Activated CD4-positive, alpha-beta T cell treated with anti-CD3 and anti-CD28 coated beads, Interleukin-2, amount 10 ng/mL, durations not matched to agents 7 days and 5 days (primary cell): ENCODE measurements at regions not wholly inside any gene's neighbourhood (a gene's known extent, or its start where the extent isn't known, plus 50 kb on each side); places are given as distances from the start of the nearest gene placed in this dataset.
"Not testable (repeated sequence)": the region's sequence is repeated elsewhere in the genome, so short reads cannot be mapped to it uniquely, and the experiment has no call there.

ENCODE experiments used
- CTCF ChIA-PET: fragments of 350-600 bp; sonication (Branson Sonifier 250); formaldehyde crosslinking; loops from one replicate; lab custom pipeline; 2021; ENCODE audit warnings: antibody characterized with exemption; lab: Charles Lee
- POLR2A ChIA-PET: fragments of 350-600 bp; sonication (Branson Sonifier 250); formaldehyde crosslinking; loops from one replicate; lab custom pipeline; 2021; ENCODE audit warnings: antibody characterized with exemption; lab: Charles Lee
- DNase-seq: peaks from one replicate; pipeline ENCODE4 v3.0.0-alpha.2; 2020
- H3K27ac Mint-ChIP-seq: one replicate; pipeline ENCODE4 v1.8.0; 2021; ENCODE audit warnings: mild to moderate bottlenecking, moderate library complexity, mixed read lengths
- H3K27me3 Mint-ChIP-seq: one replicate; pipeline ENCODE4 v1.8.0; 2021; ENCODE audit warnings: mixed read lengths
- H3K36me3 Mint-ChIP-seq: one replicate; pipeline ENCODE4 v1.8.0; 2021; ENCODE audit warnings: low read depth, mixed read lengths
- H3K4me1 Mint-ChIP-seq: one replicate; pipeline ENCODE4 v1.8.0; 2021; ENCODE audit warnings: mixed read lengths
- H3K4me3 Mint-ChIP-seq: one replicate; pipeline ENCODE4 v1.8.0; 2021; ENCODE audit warnings: mild to moderate bottlenecking, moderate library complexity, mixed read lengths
- H3K9me3 Mint-ChIP-seq: one replicate; pipeline ENCODE4 v1.8.0; 2021; ENCODE audit warnings: mixed read lengths

DNA sequence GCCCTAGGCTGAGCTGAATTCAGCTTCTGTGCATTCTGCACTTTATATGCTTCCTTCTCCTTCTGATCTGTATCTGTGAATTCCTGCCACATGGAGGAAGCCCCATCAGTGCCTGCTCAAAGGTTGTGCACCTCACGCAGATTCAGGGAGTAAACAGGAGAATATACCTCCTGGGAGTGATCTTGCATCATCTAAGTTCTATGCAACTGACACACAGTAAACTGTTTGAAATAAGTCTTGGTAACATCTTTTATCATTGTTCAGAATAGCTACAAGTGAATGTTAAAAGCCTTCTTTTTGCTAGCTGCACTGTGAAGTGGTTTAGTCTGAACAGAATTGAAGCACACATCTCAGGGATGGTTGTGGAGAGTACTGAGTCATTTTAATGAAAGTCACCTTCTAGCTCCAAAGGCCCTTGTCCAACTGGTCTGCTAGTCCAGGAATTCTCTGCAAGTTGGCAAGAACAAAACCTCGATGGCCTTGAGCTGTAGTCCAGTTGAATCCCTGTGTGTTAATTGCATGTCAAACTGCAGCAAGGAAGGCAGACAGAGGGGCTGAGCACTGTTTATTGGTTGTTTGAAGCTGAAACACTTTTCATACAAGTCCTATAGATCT is 215.0 kb downstream of the WNT5A start:
- ChIA-PET POLR2A (no interaction called here), CTCF (interaction anchor here (0.5 kb wide), 1 partner anchor 1938 kb away, joined by 4 read pairs; no protein-coding TSS in a partner anchor)
- Mint-ChIP-seq H3K27me3 (no peaks in the 10 kb centered on the region), H3K27ac (no peak overlapping the region), H3K4me1 (no peaks in the 10 kb centered on the region), H3K36me3 (no peaks in the 10 kb centered on the region), H3K4me3 (no peak overlapping the region), H3K9me3 (no peaks in the 10 kb centered on the region)
- DNase-seq: no peak

DNA sequence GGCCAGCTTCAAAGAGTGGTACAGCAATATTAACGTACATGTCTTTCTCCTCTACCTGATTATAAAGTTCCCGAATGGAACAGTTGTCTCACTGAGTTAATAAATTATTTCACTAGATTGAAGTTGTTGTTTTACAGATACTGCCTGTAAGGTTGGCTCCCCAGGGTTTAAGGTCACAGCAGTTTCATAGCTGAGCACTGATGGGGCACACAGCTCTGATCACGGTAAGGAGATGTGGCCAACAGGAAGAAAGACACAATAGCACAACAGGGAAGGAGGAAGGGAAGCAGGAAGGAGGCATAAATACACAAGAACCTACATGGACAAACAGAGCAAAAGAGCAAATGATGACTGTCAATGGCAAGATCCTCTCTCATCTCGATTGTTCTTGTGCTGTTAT is 215.6 kb downstream of the WNT5A start:
- no peaks in the 10 kb centered on the region for H3K4me1 Mint-ChIP-seq
- DNase-seq: no peak
- H3K36me3 Mint-ChIP-seq: no peaks in the 10 kb centered on the region
- H3K4me3 Mint-ChIP-seq: no peak overlapping the region
- POLR2A ChIA-PET: no interaction called here
- no peaks in the 10 kb centered on the region for H3K27me3 Mint-ChIP-seq
- CTCF ChIA-PET: no interaction called here
- no peaks in the 10 kb centered on the region for H3K9me3 Mint-ChIP-seq
- no peak overlapping the region for H3K27ac Mint-ChIP-seq

- H3K4me3 Mint-ChIP-seq: no peak overlapping the region
- ChIA-PET CTCF (no interaction called here), POLR2A (no interaction called here)
- DNase-seq: no peak
- no peaks in the 10 kb centered on the region for H3K9me3 Mint-ChIP-seq
- no peaks in the 10 kb centered on the region for H3K27me3 Mint-ChIP-seq
- no peaks in the 10 kb centered on the region for H3K4me1 Mint-ChIP-seq
- no peaks in the 10 kb centered on the region for H3K36me3 Mint-ChIP-seq
- no peak overlapping the region for H3K27ac Mint-ChIP-seq
These were observed 216.1 kb downstream of the WNT5A start for GRCh38 chr3:55270976-55271375.

GRCh38 chr3:55269636-55270035 is 217.5 kb downstream of the WNT5A start:
- Mint-ChIP-seq H3K9me3 (no peaks in the 10 kb centered on the region), H3K4me1 (no peaks in the 10 kb centered on the region), H3K4me3 (no peak overlapping the region), H3K27me3 (no peaks in the 10 kb centered on the region), H3K36me3 (no peaks in the 10 kb centered on the region), H3K27ac (no peak overlapping the region)
- ChIA-PET CTCF (no interaction called here), POLR2A (no interaction called here)
- no peak for DNase-seq

GRCh38 chr3:55269096-55269495 is 218.0 kb downstream of the WNT5A start:
- Mint-ChIP-seq H3K4me3 (no peak overlapping the region), H3K27ac (no peak overlapping the region), H3K36me3 (no peaks in the 10 kb centered on the region), H3K4me1 (no peaks in the 10 kb centered on the region), H3K9me3 (no peaks in the 10 kb centered on the region), H3K27me3 (no peaks in the 10 kb centered on the region)
- ChIA-PET CTCF (no interaction called here), POLR2A (no interaction called here)
- no peak for DNase-seq

- Mint-ChIP-seq H3K4me3 (no peak overlapping the region), H3K4me1 (no peaks in the 10 kb centered on the region), H3K9me3 (no peaks in the 10 kb centered on the region), H3K27me3 (no peaks in the 10 kb centered on the region), H3K27ac (no peak overlapping the region), H3K36me3 (no peaks in the 10 kb centered on the region)
- ChIA-PET CTCF (no interaction called here), POLR2A (no interaction called here)
- no peak for DNase-seq
These were observed 219.7 kb downstream of the WNT5A start for GRCh38 chr3:55267206-55267930.

DNA sequence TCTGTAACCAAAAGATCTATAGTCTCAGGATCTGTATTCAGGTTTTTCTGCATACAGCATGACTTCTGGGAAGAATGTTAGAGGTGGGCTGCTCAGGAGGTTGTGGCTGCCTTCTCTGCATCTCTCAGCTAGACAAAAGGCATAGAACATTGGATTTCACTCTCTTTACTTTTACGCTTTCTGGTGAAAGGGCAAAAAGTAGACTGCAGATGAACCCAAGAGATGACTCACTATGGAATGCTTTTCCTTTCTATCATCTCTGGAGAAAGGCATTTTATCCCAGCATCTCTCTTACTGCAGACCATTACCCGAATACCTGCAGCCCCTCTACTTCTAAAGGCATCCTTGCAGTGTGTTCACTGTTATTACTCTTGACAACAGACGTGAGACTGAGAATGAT is 222.2 kb downstream of the WNT5A start:
- Mint-ChIP-seq H3K27me3 (no peaks in the 10 kb centered on the region), H3K4me3 (no peak overlapping the region), H3K36me3 (no peaks in the 10 kb centered on the region), H3K9me3 (no peaks in the 10 kb centered on the region), H3K27ac (no peak overlapping the region), H3K4me1 (no peaks in the 10 kb centered on the region)
- ChIA-PET CTCF (no interaction called here), POLR2A (no interaction called here)
- DNase-seq: no peak

- CTCF ChIA-PET: no interaction called here
- Mint-ChIP-seq H3K4me1 (no peaks in the 10 kb centered on the region), H3K9me3 (peaks cover 10% of the 10 kb centered on the region), H3K4me3 (no peak overlapping the region), H3K27ac (no peak overlapping the region), H3K27me3 (no peaks in the 10 kb centered on the region), H3K36me3 (no peaks in the 10 kb centered on the region)
- POLR2A ChIA-PET: no interaction called here
- DNase-seq: no peak
These were observed 234.2 kb downstream of the WNT5A start for GRCh38 chr3:55252921-55253320.

DNA sequence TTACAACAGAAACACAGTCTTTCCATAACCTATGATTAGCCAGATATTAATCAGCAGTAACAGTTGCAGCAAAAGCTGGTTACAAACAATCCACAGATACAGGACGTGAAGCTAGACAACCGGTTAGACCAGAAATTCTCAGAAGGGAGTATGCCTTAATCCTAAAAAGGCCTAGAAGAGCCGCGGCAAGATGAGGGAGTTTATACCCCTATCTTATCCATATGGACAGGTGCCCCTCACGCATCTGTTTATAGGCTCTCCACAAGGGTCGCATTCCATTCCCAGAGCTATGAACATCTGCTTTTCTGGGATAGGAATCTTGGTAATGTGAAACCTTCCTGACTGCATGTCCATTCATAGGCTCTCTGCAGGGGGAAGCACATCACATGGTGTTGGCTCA is 237.9 kb downstream of the WNT5A start:
- POLR2A ChIA-PET, H3K27me3 Mint-ChIP-seq: not testable (repeated sequence)

DNA sequence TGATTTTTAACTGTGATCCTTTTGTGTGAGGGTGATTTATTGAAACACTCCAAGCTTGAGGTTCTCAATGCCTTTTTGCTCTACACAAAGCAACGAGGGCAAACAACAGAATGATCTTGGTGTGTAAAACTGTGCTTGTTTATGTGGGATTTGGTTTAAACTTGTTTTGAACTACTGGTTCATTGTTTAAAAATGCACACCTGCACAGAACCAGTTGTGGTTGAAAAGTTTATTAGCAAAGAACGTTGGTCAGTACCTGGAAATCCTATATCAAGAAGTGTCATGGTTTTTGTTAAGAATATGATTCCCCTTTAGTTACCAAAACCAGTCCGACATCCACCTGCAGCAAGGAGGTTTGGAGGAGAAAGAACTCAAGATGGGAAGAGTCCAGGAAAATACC is 239.4 kb downstream of the WNT5A start:
- H3K9me3 Mint-ChIP-seq: peaks cover 13% of the 10 kb centered on the region
- H3K27ac Mint-ChIP-seq: no peak overlapping the region
- ChIA-PET POLR2A (no interaction called here), CTCF (no interaction called here)
- H3K27me3 Mint-ChIP-seq: no peaks in the 10 kb centered on the region
- no peak for DNase-seq
- H3K36me3 Mint-ChIP-seq: no peaks in the 10 kb centered on the region
- H3K4me1 Mint-ChIP-seq: no peaks in the 10 kb centered on the region
- no peak overlapping the region for H3K4me3 Mint-ChIP-seq

More for the DNA sequence above, 237.9 kb downstream of the WNT5A start:
- H3K4me3 Mint-ChIP-seq, CTCF ChIA-PET, H3K27ac Mint-ChIP-seq, H3K4me1 Mint-ChIP-seq, DNase-seq, H3K36me3 Mint-ChIP-seq: not testable (repeated sequence)
- H3K9me3 Mint-ChIP-seq: peaks cover 13% of the 10 kb centered on the region

- no peak for DNase-seq
- no peaks in the 10 kb centered on the region for H3K36me3 Mint-ChIP-seq
- H3K4me1 Mint-ChIP-seq: no peaks in the 10 kb centered on the region
- ChIA-PET CTCF (no interaction called here), POLR2A (no interaction called here)
- no peaks in the 10 kb centered on the region for H3K27me3 Mint-ChIP-seq
- H3K9me3 Mint-ChIP-seq: peaks cover 13% of the 10 kb centered on the region
- no peak overlapping the region for H3K27ac Mint-ChIP-seq
- H3K4me3 Mint-ChIP-seq: no peak overlapping the region
These were observed 241.1 kb downstream of the WNT5A start for GRCh38 chr3:55246033-55246432.

DNA sequence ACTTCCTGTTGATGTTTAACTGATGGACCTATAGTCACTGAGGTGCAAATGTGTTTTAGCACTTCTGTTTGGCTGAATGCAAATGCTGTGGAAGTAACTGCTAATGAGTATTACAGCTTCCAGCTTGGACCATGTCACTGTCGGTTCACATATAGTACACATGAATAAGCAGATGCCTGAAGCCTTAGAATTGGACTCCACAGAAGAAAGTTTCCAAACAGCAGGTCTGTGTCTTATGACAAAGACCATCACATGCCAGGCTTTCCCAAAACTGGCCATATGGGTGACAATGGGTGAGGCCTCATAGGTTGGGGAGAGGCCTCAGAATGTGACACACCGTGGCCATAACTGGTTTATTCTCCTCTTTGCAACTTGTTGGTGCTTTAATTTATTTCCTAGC is 241.8 kb downstream of the WNT5A start:
- DNase-seq: no peak
- no peak overlapping the region for H3K4me3 Mint-ChIP-seq
- H3K27me3 Mint-ChIP-seq: no peaks in the 10 kb centered on the region
- ChIA-PET POLR2A (no interaction called here), CTCF (no interaction called here)
- no peaks in the 10 kb centered on the region for H3K36me3 Mint-ChIP-seq
- H3K4me1 Mint-ChIP-seq: no peaks in the 10 kb centered on the region
- H3K27ac Mint-ChIP-seq: no peak overlapping the region
- H3K9me3 Mint-ChIP-seq: peaks cover 13% of the 10 kb centered on the region

DNA sequence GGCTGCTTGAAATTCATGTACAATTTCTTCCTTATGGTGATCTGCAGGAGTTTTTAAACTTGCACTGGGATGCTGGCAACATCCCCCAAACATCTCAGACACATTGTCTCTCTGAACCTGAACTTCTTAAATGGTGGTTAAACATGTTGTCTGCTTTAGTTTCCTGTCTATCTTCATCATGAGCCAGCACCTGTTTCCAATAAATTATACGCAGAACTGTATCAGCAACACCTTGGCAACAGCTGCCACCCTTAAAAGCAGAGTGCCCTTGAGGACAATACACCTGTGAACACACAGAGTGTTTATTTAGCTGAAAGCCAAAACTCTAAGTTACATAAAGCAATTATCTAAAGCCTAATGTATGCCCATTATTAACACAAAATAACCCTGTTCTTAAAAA is 242.9 kb downstream of the WNT5A start:
- ChIA-PET CTCF (no interaction called here), POLR2A (no interaction called here)
- H3K36me3 Mint-ChIP-seq: no peaks in the 10 kb centered on the region
- H3K4me1 Mint-ChIP-seq: no peaks in the 10 kb centered on the region
- H3K27ac Mint-ChIP-seq: no peak overlapping the region
- H3K4me3 Mint-ChIP-seq: no peak overlapping the region
- peaks cover 9% of the 10 kb centered on the region for H3K9me3 Mint-ChIP-seq
- no peak for DNase-seq
- H3K27me3 Mint-ChIP-seq: no peaks in the 10 kb centered on the region

DNA sequence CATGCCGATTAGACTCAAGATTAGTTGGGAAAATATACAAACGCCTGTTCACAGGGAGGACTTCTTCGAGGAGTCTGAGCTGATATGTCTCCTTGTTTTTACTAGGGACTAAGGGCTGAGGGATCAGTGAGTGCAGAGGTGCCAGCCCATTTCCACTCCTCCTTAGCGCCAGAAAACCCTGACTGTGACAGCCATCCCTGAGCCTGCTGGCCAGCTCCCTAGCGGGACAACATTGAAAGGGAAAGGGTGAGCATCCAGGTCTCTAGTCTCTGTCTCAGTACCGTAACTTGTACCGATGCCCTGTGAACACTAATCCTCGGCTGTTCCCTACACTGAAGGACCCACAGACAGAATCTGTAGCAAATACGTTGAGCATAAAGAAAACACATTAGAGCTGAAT is 243.4 kb downstream of the WNT5A start:
- Mint-ChIP-seq H3K27me3 (no peaks in the 10 kb centered on the region), H3K9me3 (peaks cover 5% of the 10 kb centered on the region), H3K4me1 (no peaks in the 10 kb centered on the region), H3K36me3 (no peaks in the 10 kb centered on the region), H3K27ac (no peak overlapping the region), H3K4me3 (no peak overlapping the region)
- POLR2A ChIA-PET: no interaction called here
- CTCF ChIA-PET: no interaction called here
- no peak for DNase-seq
